HEK293 (cell line): ENCODE measurements at regions not wholly inside any gene's neighbourhood (a gene's known extent, or its start where the extent isn't known, plus 50 kb on each side); places are given as distances from the start of the nearest gene placed in this dataset.
"Not testable (repeated sequence)": the region's sequence is repeated elsewhere in the genome, so short reads cannot be mapped to it uniquely, and the experiment has no call there.

Experiments
- CTCF ChIA-PET: fragments of 350-600 bp; formaldehyde crosslinking; extraction: SDS; loops from one replicate; lab custom pipeline; 2021; ENCODE audit warnings: antibody characterized with exemption; lab: Yijun Ruan, JAX
- POLR2A ChIA-PET: fragments of 300-600 bp; formaldehyde crosslinking; extraction: SDS; loops from one replicate; lab custom pipeline; 2020; ENCODE audit warnings: antibody characterized with exemption, inconsistent platforms; lab: Yijun Ruan, JAX
- H3K27ac ChIP-seq: fragments of 200-500 bp; sonication (Bioruptor generic); 2 replicates; pipeline ENCODE4 v1.5.1; 2014; ENCODE audit warnings: low read depth, low read length, control low read depth, inconsistent platforms; ENCODE audit errors: extremely low read depth
- H3K36me3 ChIP-seq, 2 experiments: fragments of 200-500 bp in 1 of 2; sonication (Bioruptor generic) in 1 of 2; 1 replicate in 1 of 2; 2 replicates in 1 of 2; pipeline ENCODE4 v1.5.1; 2014 to 2017; ENCODE audit warnings: inconsistent platforms in 2 of 2, low read length in 2 of 2; ENCODE audit not compliant: control insufficient read depth in 2 of 2, insufficient read depth in 1 of 2
- H3K4me1 ChIP-seq: fragments of 200-500 bp; sonication (Bioruptor generic); 2 replicates; pipeline ENCODE4 v1.5.1; 2014; ENCODE audit warnings: mild to moderate bottlenecking, low read length, inconsistent platforms; ENCODE audit not compliant: control insufficient read depth, insufficient read depth
- H3K4me3 ChIP-seq: 2 replicates; pipeline ENCODE4 v1.5.1; 2011; ENCODE audit warnings: low read depth, mild to moderate bottlenecking, control low read depth, low read length, moderate library complexity
- H3K9me3 ChIP-seq: fragments of 200-500 bp; sonication (Bioruptor generic); 2 replicates; pipeline ENCODE4 v1.5.1; 2014; ENCODE audit warnings: low read depth, low read length, inconsistent platforms; ENCODE audit not compliant: control insufficient read depth, insufficient read depth
- INSM2 ChIP-seq: fragments of 450-650 bp; formaldehyde crosslinking; IDR thresholded peaks from 2 replicates; pipeline ENCODE4 v1.5.1; 2016; ENCODE audit warnings: missing biosample characterization, missing genetic modification characterization
- KLF1 ChIP-seq: fragments of 450-650 bp; formaldehyde crosslinking; IDR thresholded peaks from 2 replicates; pipeline ENCODE4 v1.5.1; 2016; ENCODE audit warnings: missing biosample characterization, missing genetic modification characterization
- KLF10 ChIP-seq: fragments of 450-650 bp; IDR thresholded peaks from 2 replicates; pipeline ENCODE4 v1.5.1; 2018; ENCODE audit warnings: missing biosample characterization, mild to moderate bottlenecking, missing genetic modification characterization
- PRDM4 ChIP-seq: fragments of 450-650 bp; formaldehyde crosslinking; IDR thresholded peaks from 2 replicates; pipeline ENCODE4 v1.5.1; 2017; ENCODE audit warnings: missing biosample characterization, missing genetic modification characterization
- SETDB1 ChIP-seq: IDR thresholded peaks from one replicate; pipeline ENCODE4 v1.6.1; 2017; ENCODE audit warnings: mild to moderate bottlenecking, low read length, moderate library complexity, mixed read lengths; ENCODE audit not compliant: insufficient read length
- TRIM28 ChIP-seq: IDR thresholded peaks from 2 replicates; pipeline ENCODE4 v1.6.1; 2011; ENCODE audit warnings: low read length, control low read depth, borderline replicate concordance
- WT1 ChIP-seq: fragments of 450-650 bp; formaldehyde crosslinking; IDR thresholded peaks from 2 replicates; pipeline ENCODE4 v1.5.1; 2016; ENCODE audit warnings: missing biosample characterization, missing genetic modification characterization
- ZBTB26 ChIP-seq: fragments of 450-650 bp; formaldehyde crosslinking; optimal IDR thresholded peaks from 2 replicates; pipeline ENCODE3; 2016; ENCODE audit warnings: missing biosample characterization, mild to moderate bottlenecking, missing genetic modification characterization
- ZFP37 ChIP-seq: fragments of 450-650 bp; formaldehyde crosslinking; IDR thresholded peaks from 2 replicates; pipeline ENCODE4 v1.5.1; 2016; ENCODE audit warnings: missing biosample characterization, missing genetic modification characterization
- ZNF19 ChIP-seq: fragments of 450-650 bp; formaldehyde crosslinking; IDR thresholded peaks from 2 replicates; pipeline ENCODE4; 2016; ENCODE audit warnings: missing biosample characterization, missing genetic modification characterization, low read depth
- ZNF600 ChIP-seq: fragments of 450-650 bp; formaldehyde crosslinking; IDR thresholded peaks from 2 replicates; pipeline ENCODE4 v1.5.1; 2016; ENCODE audit warnings: missing biosample characterization, missing genetic modification characterization
- ZNF624 ChIP-seq: fragments of 450-650 bp; formaldehyde crosslinking; IDR thresholded peaks from 2 replicates; pipeline ENCODE4 v1.5.1; 2017; ENCODE audit warnings: missing biosample characterization, missing genetic modification characterization
- ZNF701 ChIP-seq: fragments of 450-650 bp; formaldehyde crosslinking; IDR thresholded peaks from 2 replicates; pipeline ENCODE4 v1.5.1; 2016; ENCODE audit warnings: missing biosample characterization, missing genetic modification characterization
- ZNF768 ChIP-seq: fragments of 450-650 bp; formaldehyde crosslinking; IDR thresholded peaks from 2 replicates; pipeline ENCODE4 v1.5.1; 2018; ENCODE audit warnings: missing biosample characterization, mild to moderate bottlenecking, missing genetic modification characterization
- ZNF776 ChIP-seq: fragments of 450-650 bp; formaldehyde crosslinking; IDR thresholded peaks from 2 replicates; pipeline ENCODE4 v1.5.0; 2017; ENCODE audit warnings: missing biosample characterization, missing genetic modification characterization, borderline replicate concordance
- ZNF843 ChIP-seq: fragments of 450-650 bp; formaldehyde crosslinking; IDR thresholded peaks from 2 replicates; pipeline ENCODE4 v1.5.1; 2016; ENCODE audit warnings: missing biosample characterization, missing genetic modification characterization
- ZSCAN4 ChIP-seq: fragments of 450-650 bp; formaldehyde crosslinking; IDR thresholded peaks from 2 replicates; pipeline ENCODE4 v1.5.1; 2017; ENCODE audit warnings: missing biosample characterization, missing genetic modification characterization
- TF ChIP-seq, protein P1 (sequence below): fragments of 450-650 bp; formaldehyde crosslinking; IDR thresholded peaks from 2 replicates; pipeline ENCODE4 v1.5.1; 2016; ENCODE audit warnings: missing biosample characterization, missing genetic modification characterization, borderline replicate concordance

DNA sequence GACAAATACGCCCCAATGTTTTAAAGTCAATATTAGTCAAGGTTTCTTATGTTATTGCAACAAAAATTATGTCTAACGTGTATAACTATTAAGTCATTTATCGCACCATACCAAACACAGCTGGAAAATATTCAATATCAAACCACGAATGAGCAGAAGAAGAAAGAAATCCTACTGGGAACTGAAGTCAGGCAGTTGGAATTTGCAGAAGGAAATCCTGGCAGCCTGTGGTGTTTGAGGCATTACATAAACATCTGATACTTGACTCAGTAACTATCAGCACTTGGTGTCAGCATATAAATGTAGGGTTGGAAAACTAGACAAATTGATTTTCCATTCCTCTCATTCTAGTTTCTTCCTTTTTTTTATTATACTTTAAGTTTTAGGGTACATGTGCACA, 83.4 kb upstream of the NUPR2 start (continued):
- TF ChIP-seq ZNF19 (no peak), ZNF600 (tag by site-specific recombination) (no peak), INSM2 (tag by site-specific recombination) (no peak), ZFP37 (tag by site-specific recombination) (no peak), ZSCAN4 (no peak), ZNF843 (tag by site-specific recombination) (no peak)
- TF ChIP-seq, all 188 proteins: peak for 0

DNA sequence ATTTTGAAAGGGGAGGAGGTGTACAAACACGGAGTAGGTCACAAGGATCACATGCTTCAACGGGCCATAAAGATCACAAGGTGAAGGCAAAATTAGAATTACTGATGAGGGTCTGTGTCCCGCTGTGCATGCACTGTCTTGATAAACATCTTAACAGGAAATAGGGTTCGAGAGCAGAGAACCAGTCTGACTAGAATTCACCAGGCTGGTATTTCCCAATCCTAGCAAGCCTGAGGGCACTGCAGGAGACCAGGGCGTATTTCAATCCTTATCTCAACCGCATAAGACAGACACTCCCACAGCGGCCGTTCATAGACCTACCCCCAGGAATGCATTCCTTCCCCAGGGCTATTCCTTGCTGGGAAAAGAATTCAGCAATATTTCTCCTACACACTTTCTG, 80.0 kb upstream of the NUPR2 start:
- POLR2A ChIA-PET, H3K4me1 ChIP-seq, H3K4me3 ChIP-seq, H3K36me3 ChIP-seq, H3K27ac ChIP-seq, CTCF ChIA-PET, H3K9me3 ChIP-seq: not testable (repeated sequence)
- TF ChIP-seq SETDB1 = peak; percentile 62
- TF ChIP-seq WT1 (tag by site-specific recombination) = peak; percentile 28; the same call in 1 of the 2 replicates
- TF ChIP-seq TRIM28 = 0 out of 2 replicates have a peak, but pooled peaks have one; percentile 46

GRCh38 chr7:56188823-56189346, 72.7 kb upstream of the NUPR2 start:
- H3K27ac ChIP-seq = no peak overlapping the region
- no peaks in the 10 kb centered on the region for H3K4me1 ChIP-seq
- TF ChIP-seq ZNF624 (tag by site-specific recombination) (no peak), ZNF701 (tag by site-specific recombination) (no peak), KLF10 (no peak), KLF1 (tag by site-specific recombination) (no peak), ZNF776 (tag by site-specific recombination) (no peak), ZBTB26 (no peak), WT1 (tag by site-specific recombination) (no peak)
- no peaks in the 10 kb centered on the region for H3K9me3 ChIP-seq
- no peak overlapping the region for H3K4me3 ChIP-seq
- no peaks in the 10 kb centered on the region for H3K36me3 ChIP-seq
- CTCF ChIA-PET = interaction anchor here (0.7 kb wide), 1 partner anchor 1227 kb away, joined by 3 read pairs; no protein-coding TSS in a partner anchor
- POLR2A ChIA-PET = no interaction called here

DNA sequence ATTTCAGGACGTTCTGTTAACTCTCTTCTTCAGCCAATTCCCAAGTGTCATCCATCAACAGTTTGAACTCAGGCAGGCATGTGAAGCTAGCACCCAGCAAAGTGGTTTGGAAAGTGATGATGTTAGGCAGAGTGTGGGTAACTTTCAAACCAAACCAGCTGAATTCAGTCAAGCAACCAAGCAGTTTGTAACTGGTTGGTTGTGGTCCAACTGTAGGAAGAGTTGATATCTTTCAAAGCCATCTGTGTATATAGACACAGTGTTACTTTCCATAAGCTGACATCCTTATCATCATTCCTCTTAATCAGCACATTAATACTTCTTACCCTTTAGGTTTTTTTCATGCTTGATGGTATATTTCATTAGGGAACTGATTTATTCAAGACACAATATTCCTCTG, 72.2 kb upstream of the NUPR2 start:
- no peak overlapping the region for H3K4me3 ChIP-seq
- TF ChIP-seq PRDM4 (tag by site-specific recombination) (no peak), ZNF768 (tag by site-specific recombination) (no peak), ZNF600 (tag by site-specific recombination) (no peak)
- TF ChIP-seq, protein P1, sequence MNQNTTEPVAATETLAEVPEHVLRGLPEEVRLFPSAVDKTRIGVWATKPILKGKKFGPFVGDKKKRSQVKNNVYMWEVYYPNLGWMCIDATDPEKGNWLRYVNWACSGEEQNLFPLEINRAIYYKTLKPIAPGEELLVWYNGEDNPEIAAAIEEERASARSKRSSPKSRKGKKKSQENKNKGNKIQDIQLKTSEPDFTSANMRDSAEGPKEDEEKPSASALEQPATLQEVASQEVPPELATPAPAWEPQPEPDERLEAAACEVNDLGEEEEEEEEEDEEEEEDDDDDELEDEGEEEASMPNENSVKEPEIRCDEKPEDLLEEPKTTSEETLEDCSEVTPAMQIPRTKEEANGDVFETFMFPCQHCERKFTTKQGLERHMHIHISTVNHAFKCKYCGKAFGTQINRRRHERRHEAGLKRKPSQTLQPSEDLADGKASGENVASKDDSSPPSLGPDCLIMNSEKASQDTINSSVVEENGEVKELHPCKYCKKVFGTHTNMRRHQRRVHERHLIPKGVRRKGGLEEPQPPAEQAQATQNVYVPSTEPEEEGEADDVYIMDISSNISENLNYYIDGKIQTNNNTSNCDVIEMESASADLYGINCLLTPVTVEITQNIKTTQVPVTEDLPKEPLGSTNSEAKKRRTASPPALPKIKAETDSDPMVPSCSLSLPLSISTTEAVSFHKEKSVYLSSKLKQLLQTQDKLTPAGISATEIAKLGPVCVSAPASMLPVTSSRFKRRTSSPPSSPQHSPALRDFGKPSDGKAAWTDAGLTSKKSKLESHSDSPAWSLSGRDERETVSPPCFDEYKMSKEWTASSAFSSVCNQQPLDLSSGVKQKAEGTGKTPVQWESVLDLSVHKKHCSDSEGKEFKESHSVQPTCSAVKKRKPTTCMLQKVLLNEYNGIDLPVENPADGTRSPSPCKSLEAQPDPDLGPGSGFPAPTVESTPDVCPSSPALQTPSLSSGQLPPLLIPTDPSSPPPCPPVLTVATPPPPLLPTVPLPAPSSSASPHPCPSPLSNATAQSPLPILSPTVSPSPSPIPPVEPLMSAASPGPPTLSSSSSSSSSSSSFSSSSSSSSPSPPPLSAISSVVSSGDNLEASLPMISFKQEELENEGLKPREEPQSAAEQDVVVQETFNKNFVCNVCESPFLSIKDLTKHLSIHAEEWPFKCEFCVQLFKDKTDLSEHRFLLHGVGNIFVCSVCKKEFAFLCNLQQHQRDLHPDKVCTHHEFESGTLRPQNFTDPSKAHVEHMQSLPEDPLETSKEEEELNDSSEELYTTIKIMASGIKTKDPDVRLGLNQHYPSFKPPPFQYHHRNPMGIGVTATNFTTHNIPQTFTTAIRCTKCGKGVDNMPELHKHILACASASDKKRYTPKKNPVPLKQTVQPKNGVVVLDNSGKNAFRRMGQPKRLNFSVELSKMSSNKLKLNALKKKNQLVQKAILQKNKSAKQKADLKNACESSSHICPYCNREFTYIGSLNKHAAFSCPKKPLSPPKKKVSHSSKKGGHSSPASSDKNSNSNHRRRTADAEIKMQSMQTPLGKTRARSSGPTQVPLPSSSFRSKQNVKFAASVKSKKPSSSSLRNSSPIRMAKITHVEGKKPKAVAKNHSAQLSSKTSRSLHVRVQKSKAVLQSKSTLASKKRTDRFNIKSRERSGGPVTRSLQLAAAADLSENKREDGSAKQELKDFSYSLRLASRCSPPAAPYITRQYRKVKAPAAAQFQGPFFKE (tag by site-specific recombination) = no peak

More for the DNA sequence above, 72.2 kb upstream of the NUPR2 start:
- H3K27ac ChIP-seq = no peak overlapping the region
- ChIA-PET CTCF (interaction anchor here (0.7 kb wide), 1 partner anchor 1227 kb away, joined by 3 read pairs; no protein-coding TSS in a partner anchor), POLR2A (no interaction called here)
- H3K36me3 ChIP-seq = no peaks in the 10 kb centered on the region
- no peaks in the 10 kb centered on the region for H3K9me3 ChIP-seq
- H3K4me1 ChIP-seq = no peaks in the 10 kb centered on the region
